ENCODE measurements at regions not wholly inside any gene's neighbourhood (a gene's known extent, or its start where the extent isn't known, plus 50 kb on each side); places are given as distances from the start of the nearest gene placed in this dataset.

GRCh38 chr17:6893382-6894205 is 62.1 kb upstream of the TEKT1 start:
- ATAC-seq: peak in 1 of 2 donors; percentile 75
- DNase-seq: no peak

GRCh38 chr17:6894206-6894528 is 62.6 kb upstream of the TEKT1 start:
- no peak for DNase-seq
- intact Hi-C loops (cut with DNase I): no loop called here

More at GRCh38 chr17:6893382-6894205, 62.1 kb upstream of the TEKT1 start:
- intact Hi-C loops (cut with DNase I): no loop called here

DNA sequence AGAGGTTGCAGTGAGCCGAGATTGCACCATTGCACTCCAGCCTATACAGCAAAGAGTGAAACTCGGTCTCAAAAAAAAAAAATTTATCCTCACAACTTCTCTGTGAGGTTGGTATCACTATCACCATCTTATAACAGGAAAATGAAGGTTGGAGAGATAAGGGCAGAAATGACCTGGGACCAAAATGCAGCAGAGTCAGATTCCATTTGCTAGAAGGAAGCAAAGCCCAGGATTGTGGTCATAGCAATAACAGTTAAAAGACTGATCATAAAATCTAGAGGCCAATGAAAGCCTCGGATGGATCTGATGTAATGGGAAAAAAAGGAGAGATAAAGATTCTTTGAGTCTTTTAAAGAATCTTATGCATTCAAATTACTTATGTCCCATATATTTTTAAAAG is 69.6 kb upstream of the TEKT1 start:
- intact Hi-C loops (cut with DNase I): no loop called here

More at GRCh38 chr17:6894206-6894528, 62.6 kb upstream of the TEKT1 start:
- peak in 1 of 2 donors; percentile 75 for ATAC-seq

DNA sequence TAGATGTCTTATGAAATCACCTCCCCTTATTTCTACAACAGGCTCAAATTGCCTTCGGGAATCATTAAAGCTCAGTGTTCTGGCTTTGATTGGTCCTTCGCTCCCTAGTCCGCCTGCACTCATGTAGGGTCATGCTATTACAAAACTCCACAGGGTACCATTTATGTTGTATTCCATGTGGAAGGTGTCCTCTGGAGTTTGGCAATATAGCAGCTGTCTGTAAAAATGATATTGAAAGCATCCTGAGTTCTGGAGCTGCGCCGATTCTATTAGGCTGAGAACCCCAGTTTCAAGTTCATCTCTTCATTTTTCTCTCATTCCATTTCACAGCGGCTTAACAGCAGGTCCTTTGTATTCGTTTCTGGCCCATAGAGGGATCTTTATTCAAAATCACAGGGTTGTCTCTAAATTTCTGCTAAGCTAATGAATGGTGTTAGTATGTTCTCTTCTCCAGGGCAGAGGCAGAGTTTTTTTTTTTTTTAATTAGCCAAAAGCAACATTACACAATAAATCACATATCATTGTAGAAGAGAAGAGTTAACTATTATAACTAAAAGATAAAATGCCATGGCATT is 71.9 kb upstream of the TEKT1 start:
- ATAC-seq (no peak), DNase-seq (no peak)
- intact Hi-C loops (cut with DNase I): no loop called here

More for the DNA sequence above, 69.6 kb upstream of the TEKT1 start:
- DNase-seq (no peak), ATAC-seq (no peak)

GRCh38 chr17:6908807-6909206 is 77.3 kb upstream of the TEKT1 start:
- ATAC-seq (no peak), DNase-seq (no peak)
- intact Hi-C loops (cut with DNase I): no loop called here

DNA sequence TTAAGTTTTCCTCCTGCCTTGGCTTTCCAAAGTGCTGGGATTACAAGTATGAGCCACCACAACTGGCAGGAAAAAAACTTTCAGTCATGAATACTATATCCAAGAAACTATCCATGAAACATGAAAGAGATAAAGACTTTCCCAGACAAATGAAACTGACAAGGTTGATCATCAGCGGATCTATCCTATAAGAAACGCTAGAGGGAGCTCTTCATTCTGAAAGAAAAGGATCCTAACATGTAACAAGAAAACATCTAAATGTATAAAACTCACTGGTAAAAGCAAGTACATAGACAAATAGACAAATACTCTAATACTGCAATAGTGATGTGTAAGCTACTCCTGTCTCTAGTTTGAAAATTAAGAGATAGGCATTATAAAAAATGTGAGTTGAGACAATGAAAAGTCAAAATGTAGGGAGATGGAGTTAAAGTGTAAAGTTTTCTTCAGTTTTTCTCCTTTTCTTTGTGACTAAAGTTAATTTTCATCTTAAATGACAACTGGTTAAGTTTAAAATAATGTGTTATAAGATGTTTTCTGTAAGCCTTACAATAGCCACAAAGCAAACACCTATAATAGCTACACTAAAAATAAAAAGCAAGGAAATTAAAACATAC is 79.6 kb upstream of the TEKT1 start:
- intact Hi-C loops (cut with DNase I): loop anchor here (5.0 to 10.0 kb wide), 2 partner anchors 91 to 224 kb away; no protein-coding TSS in a partner anchor
- DNase-seq (no peak), ATAC-seq (no peak)

DNA sequence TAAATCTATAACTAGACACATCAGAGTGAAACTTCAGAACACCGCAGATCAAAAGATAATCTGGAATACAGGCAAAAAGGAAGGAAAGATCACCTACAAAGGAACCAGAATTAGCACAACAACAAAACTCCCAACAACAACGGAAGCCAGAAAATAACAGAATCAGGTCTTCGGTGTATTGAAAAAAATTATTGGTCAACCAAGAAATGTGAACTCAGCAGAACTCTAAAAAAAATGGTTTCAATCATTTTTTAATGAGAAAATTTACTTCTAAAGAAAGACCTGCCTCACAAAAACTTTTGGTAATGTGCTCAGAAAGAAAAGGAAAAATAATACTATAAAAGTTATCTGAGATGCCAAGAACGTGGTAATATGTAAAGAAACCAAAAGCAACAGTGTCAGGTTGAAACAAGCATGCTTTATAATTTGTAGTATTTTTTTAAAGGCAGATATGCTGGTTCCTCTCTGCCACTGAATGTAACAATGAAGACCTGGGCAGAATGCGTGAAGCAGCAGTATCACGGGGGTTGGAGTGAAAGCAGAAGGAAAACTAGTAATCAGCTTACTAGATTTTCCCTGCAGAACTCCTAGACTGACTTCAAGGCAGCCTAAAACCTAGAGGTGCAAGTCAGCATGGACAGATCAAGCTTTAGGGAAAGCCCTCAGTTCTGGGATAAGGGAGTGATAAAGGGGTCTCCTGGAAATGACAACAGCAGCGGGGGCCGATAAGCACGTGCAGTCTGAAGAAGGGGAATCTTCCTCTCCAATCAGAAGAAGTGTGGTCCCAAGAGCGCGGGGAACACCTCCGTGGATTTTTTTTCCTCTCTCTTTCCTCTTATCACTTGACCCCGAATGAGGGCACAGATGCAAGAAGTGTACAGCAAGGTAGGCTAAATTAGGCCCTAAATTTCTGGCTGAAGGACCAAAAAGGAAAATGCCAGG is 80.9 kb upstream of the TEKT1 start:
- intact Hi-C loops (cut with DNase I): loop anchor here (2.0 to 10.0 kb wide), 3 partner anchors 90 to 222 kb away; no protein-coding TSS in a partner anchor
- no peak for ATAC-seq
- no peak for DNase-seq

DNA sequence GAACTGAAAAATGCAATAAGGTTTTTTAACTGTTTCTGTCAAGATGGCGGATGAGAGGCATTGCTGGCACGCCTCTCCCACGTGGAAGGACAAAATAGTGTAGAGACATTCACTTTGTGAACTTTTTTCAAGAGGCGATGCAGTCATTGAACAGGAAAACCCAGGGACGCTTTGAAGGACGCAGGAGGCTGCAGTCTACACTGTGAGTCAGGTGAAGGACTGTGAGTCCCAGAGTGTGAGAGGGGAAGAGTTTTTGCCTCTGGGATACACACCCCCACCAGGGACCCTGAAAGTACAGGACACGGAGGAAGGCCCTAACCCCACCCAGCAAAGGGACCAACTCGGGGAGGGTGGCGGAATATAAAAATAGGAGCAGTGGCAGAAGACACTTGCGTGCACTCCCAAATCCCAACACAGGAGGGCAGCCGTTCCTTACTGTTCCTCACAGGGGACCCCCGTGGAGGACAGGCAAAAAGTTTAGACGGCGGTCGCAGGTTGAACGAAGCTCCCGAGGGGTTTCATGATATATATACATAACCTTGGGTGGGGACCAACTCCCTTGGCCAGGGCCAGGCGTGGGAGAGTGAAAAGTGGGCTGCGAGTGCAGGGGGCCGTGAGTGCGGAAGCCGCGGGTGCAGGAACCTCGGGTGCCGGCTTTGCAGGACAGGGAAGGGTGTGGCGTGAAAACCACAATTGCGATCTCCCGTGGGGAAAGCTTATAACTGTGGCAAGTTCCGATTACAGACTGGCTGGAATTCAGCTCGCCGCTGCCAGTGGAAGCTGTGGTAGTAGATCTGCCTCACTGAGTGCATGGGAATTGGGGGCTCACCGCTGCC is 82.0 kb upstream of the ALOX12 start:
- ATAC-seq (peak; percentile 81), DNase-seq (peak; percentile 78)
- intact Hi-C loops (cut with DNase I): loop anchor here (2.0 to 10.0 kb wide), 3 partner anchors 88 to 221 kb away; no protein-coding TSS in a partner anchor

DNA sequence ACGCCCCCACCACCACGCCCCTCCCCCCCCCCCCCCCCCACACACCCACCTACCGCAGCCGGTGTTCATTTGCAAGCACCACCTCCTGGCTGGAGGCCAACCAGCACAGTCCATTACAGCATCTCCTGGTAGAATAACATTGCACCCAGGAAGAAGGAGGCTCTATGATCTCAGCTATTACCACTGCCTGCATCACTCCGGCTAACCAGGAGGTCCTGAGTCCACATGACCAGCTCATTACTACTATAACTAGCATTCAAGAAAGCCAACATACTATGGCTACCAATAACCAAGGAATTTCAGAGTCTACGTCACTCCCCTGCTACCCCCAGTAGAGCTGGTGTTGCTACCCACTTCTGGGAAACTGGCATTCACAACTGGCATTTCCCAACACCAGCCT is 81.1 kb upstream of the ALOX12 start:
- intact Hi-C loops (cut with DNase I): loop anchor here (5.0 to 10.0 kb wide), 2 partner anchors 88 to 220 kb away; no protein-coding TSS in a partner anchor
- no peak for DNase-seq
- ATAC-seq: peak; percentile 12 to 16

- intact Hi-C loops (cut with DNase I): loop anchor here in 1 of 2 donors (10.0 kb wide), 1 partner anchor 219 kb away; no protein-coding TSS in a partner anchor
- DNase-seq (no peak), ATAC-seq (no peak)
These were observed 80.2 kb upstream of the ALOX12 start for GRCh38 chr17:6915620-6916019.

- intact Hi-C loops (cut with DNase I): loop anchor here in 1 of 2 donors (10.0 kb wide), 1 partner anchor 216 kb away; no protein-coding TSS in a partner anchor
- DNase-seq (no peak), ATAC-seq (no peak)
These were observed 76.7 kb upstream of the ALOX12 start for GRCh38 chr17:6919158-6919557.

DNA sequence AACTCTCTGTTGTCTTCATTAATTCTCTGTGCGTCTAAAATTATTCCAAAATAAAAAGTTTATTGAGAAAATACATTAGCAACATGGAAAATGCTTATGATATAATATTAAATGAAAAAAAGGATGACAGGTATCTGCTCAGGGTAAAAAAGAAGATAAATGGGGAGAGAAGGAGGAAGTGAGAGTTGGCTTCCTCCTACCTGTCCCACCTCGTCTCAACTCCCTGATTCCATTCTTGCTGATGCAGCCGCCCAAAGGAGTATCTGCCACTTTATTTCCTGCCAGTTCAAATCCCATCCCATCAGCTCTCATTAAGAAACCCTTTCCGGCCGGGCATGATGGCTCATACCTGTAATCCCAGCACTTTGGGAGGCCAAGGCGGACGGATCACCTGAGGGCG is 72.5 kb upstream of the ALOX12 start:
- ATAC-seq (no peak), DNase-seq (no peak)
- intact Hi-C loops (cut with DNase I): no loop called here

- no peak for DNase-seq
- intact Hi-C loops (cut with DNase I): no loop called here
- ATAC-seq: no peak
These were observed 71.6 kb upstream of the ALOX12 start for GRCh38 chr17:6924208-6924607.

GRCh38 chr17:6926667-6927066 is 69.2 kb upstream of the ALOX12 start:
- no peak for ATAC-seq
- intact Hi-C loops (cut with DNase I): no loop called here

GRCh38 chr17:6927290-6928126 is 68.3 kb upstream of the ALOX12 start:
- ATAC-seq (peak in 1 of 2 donors; percentile 42), DNase-seq (no peak)
- intact Hi-C loops (cut with DNase I): no loop called here

More at GRCh38 chr17:6926667-6927066, 69.2 kb upstream of the ALOX12 start:
- no peak for DNase-seq

- DNase-seq (no peak), ATAC-seq (no peak)
- intact Hi-C loops (cut with DNase I): no loop called here
These were observed 67.7 kb upstream of the ALOX12 start for GRCh38 chr17:6928193-6928592.

DNA sequence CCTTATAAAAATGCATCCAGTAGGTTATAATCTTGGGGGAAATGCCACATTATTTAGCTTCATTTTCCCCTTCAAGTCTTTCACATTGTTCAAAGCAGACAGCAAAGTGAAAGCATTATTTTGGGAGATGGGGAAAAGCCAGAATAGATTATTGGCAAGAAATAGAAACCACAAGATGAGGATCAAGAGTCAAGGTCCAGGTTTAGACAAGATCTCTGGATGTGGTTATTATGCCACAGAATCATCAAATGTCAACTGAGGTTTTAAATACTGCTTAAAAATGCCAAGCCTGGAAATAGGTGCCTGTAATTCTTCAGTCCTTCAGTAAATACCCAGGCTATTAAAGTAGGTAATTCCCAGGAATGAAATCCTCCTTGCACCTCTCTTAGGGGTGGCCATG is 65.1 kb upstream of the ALOX12 start:
- intact Hi-C loops (cut with DNase I): no loop called here
- DNase-seq (no peak), ATAC-seq (no peak)

Data from left cardiac atrium (tissue), 4 donors.